H4 (cell line): ENCODE measurements at regions not wholly inside any gene's neighbourhood (a gene's known extent, or its start where the extent isn't known, plus 50 kb on each side); places are given as distances from the start of the nearest gene placed in this dataset.

Experiments
- DNase-seq: peaks from one replicate; pipeline ENCODE4 v3.0.0-alpha.2; 2015; ENCODE audit warnings: low spot score

DNA sequence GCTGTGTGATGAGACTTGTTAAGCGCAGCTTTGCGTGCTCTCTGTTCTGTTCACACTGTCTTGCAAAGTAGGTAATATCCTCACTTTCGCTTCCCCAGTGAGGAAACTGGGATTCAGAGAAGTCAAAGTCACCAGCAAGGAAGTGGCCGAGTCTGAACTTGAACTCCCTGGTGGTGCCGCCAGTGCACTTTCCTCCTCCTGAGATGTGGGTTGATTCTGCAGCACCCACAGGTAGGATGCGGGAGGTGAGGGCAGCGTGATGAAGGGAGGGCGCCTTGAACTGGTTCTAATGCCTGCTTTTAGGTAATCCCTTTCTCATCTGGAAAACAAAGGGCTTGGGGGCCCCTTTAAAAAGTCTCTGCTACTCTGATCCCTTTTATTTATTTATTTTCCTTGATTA lies 54.9 kb upstream of the IGF1 start:
- no peak for DNase-seq

DNA sequence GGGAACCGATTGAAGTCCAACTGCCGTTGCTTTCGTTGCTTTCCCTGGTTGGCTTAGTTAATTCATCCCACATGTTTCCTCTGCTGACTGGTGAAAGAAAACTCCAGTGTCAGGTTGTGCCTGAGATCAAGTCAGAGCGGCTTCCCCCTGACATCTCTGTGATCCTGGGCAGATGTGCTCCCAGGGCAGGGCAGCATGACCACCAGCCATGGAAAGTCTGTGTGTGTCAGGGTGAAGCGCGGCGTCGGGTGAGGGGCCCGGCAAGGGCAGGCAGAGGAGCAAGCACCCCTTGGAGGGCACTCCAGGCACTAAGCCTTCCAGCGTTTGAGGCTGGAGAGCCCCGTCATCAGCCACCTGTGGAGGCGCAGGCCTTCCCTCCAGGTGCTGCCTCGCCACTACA lies 54.5 kb upstream of the IGF1 start:
- no peak for DNase-seq

DNA sequence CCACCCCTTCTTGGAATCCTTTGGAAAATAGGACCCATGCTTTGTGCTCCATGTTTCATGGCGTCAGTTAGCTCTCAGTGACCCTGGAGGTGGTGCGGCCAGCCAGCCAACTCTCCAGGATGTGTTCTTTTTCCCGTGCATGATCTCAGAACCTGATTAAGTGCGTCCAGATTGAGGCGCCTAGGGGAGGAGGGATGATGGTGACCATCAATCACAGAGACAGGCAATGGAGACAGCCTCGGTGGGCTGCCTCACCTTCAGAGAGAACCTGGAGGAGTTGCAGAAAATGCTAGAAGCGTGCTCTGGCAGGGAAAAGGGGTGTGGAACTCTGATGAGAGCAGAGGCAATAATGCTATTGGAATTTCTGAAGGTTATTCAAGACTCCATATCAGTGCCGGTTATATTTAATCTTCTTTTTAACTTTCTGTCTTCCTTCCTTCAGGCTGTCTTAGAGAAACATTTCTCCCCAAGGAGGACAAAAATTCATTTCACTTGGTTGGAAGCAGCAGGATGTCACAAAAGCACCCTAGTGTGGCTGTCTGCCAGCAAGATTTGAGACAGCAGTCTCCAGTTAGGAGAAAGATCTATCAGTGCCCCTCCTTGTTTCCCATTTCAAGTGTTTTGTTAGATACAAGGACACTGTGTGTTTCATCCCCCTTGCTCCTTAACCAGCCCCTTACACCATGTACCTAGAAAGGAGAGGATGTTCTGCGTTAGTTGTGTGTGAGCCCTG lies 53.3 kb upstream of the IGF1 start:
- DNase-seq: no peak
